T47D (cell line): ENCODE measurements at regions not wholly inside any gene's neighbourhood (a gene's known extent, or its start where the extent isn't known, plus 50 kb on each side); places are given as distances from the start of the nearest gene placed in this dataset.
"Not testable (repeated sequence)": the region's sequence is repeated elsewhere in the genome, so short reads cannot be mapped to it uniquely, and the experiment has no call there.

ENCODE experiments used
- DNase-seq, 2 experiments: peaks; one replicate each; pipeline versions ENCODE4 v3.0.0 to v3.0.0-alpha.2; 2011 to 2012; ENCODE audit warnings: low read depth in 1 of 2, low spot score in 1 of 2
- JUND ChIP-seq: IDR thresholded peaks from 2 replicates; pipeline ENCODE4 v1.6.1; 2012; ENCODE audit warnings: low read depth
- in situ Hi-C: cut with HindIII; loops from 2 replicates; pipeline ENCODE4 v1.10.0; 2016; ENCODE audit warnings: low sequenced_read_pairs, low pct_unique_long_range_greater_than_20kb

GRCh38 chr2:106339609-106340008 is 128.6 kb downstream of the RGPD3 start:
- in situ Hi-C loops: no loop called here
- no peak for DNase-seq
- no peak for TF ChIP-seq JUND

- in situ Hi-C loops: no loop called here
- no peak for DNase-seq
- TF ChIP-seq JUND: no peak
Observed at GRCh38 chr2:106339132-106339531, 129.1 kb downstream of the RGPD3 start.

GRCh38 chr2:106338043-106338442 is 130.2 kb downstream of the RGPD3 start:
- in situ Hi-C loops: no loop called here
- no peak for TF ChIP-seq JUND
- DNase-seq: no peak

- in situ Hi-C loops: no loop called here
- no peak for DNase-seq
- TF ChIP-seq JUND: no peak
Observed at GRCh38 chr2:106336737-106337136, 131.5 kb downstream of the RGPD3 start.

GRCh38 chr2:106336108-106336507 is 132.1 kb downstream of the RGPD3 start:
- TF ChIP-seq JUND: no peak
- DNase-seq: no peak
- in situ Hi-C loops: no loop called here

- TF ChIP-seq JUND: no peak
- in situ Hi-C loops: no loop called here
- no peak for DNase-seq
Observed at GRCh38 chr2:106334802-106335201, 133.4 kb downstream of the RGPD3 start.

- in situ Hi-C loops, DNase-seq: not testable (repeated sequence)
Observed at GRCh38 chr2:106333253-106333873, 134.8 kb downstream of the RGPD3 start.

GRCh38 chr2:106332054-106332453 is 136.2 kb downstream of the RGPD3 start:
- DNase-seq: no peak
- TF ChIP-seq JUND: no peak
- in situ Hi-C loops: no loop called here

- in situ Hi-C loops, DNase-seq: not testable (repeated sequence)
Observed at GRCh38 chr2:106330384-106331261, 136.5 kb upstream of the UXS1 start.

- in situ Hi-C loops: no loop called here
- DNase-seq: no peak
- TF ChIP-seq JUND: no peak
Observed at GRCh38 chr2:106323337-106324013, 129.4 kb upstream of the UXS1 start.

- no peak for TF ChIP-seq JUND
- in situ Hi-C loops: no loop called here
- no peak for DNase-seq
Observed at GRCh38 chr2:106322281-106322680, 128.2 kb upstream of the UXS1 start.

GRCh38 chr2:106320439-106320838 is 126.3 kb upstream of the UXS1 start:
- in situ Hi-C loops, DNase-seq: not testable (repeated sequence)

- no peak for TF ChIP-seq JUND
- in situ Hi-C loops: no loop called here
- DNase-seq: no peak
Observed at GRCh38 chr2:106316915-106317314, 122.8 kb upstream of the UXS1 start.
